NCI-H69 (cell line): ENCODE measurements at regions not wholly inside any gene's neighbourhood (a gene's known extent, or its start where the extent isn't known, plus 50 kb on each side); places are given as distances from the start of the nearest gene placed in this dataset.

Experiments used
- DNase-seq: peaks from one replicate; lab custom pipeline; 2025; lab: John Stamatoyannopoulos, UW

GRCh38 chr1:221069986-221070385, 190.7 kb downstream of the HLX start:
- DNase-seq, result no peak

GRCh38 chr1:221071777-221072176, 192.5 kb downstream of the HLX start:
- no peak for DNase-seq

GRCh38 chr1:221072214-221072613, 193.0 kb downstream of the HLX start:
- DNase-seq, result no peak

- DNase-seq, result no peak
Observed at GRCh38 chr1:221074332-221074731, 195.1 kb downstream of the HLX start.

GRCh38 chr1:221075911-221076310, 196.7 kb downstream of the HLX start:
- no peak for DNase-seq

- DNase-seq, result no peak
Observed at GRCh38 chr1:221076391-221076811, 197.2 kb downstream of the HLX start.

- no peak for DNase-seq
Observed at GRCh38 chr1:221078260-221078965, 199.2 kb downstream of the HLX start.

GRCh38 chr1:221083902-221084301, 204.7 kb downstream of the HLX start:
- DNase-seq, result no peak

GRCh38 chr1:221084681-221085080, 205.4 kb downstream of the HLX start:
- DNase-seq, result no peak

- DNase-seq, result no peak
Observed at GRCh38 chr1:221085701-221086375, 206.6 kb downstream of the HLX start.

- no peak for DNase-seq
Observed at GRCh38 chr1:221087919-221088318, 208.7 kb downstream of the HLX start.

- no peak for DNase-seq
Observed at GRCh38 chr1:221089273-221089672, 210.0 kb downstream of the HLX start.

GRCh38 chr1:221089803-221090202, 210.6 kb downstream of the HLX start:
- no peak for DNase-seq

- no peak for DNase-seq
Observed at GRCh38 chr1:221093903-221094791, 214.9 kb downstream of the HLX start.

GRCh38 chr1:221097479-221098281, 218.4 kb downstream of the HLX start:
- no peak for DNase-seq

GRCh38 chr1:221098471-221099405, 219.5 kb downstream of the HLX start:
- DNase-seq, result no peak

- peak; percentile 8 for DNase-seq
Observed at GRCh38 chr1:221099747-221100595, 220.7 kb downstream of the HLX start.

- no peak for DNase-seq
Observed at GRCh38 chr1:221100611-221101010, 221.4 kb downstream of the HLX start.

GRCh38 chr1:221101807-221102605, 222.8 kb downstream of the HLX start:
- no peak for DNase-seq
